ENCODE measurements at regions not wholly inside any gene's neighbourhood (a gene's known extent, or its start where the extent isn't known, plus 50 kb on each side); places are given as distances from the start of the nearest gene placed in this dataset.

DNA sequence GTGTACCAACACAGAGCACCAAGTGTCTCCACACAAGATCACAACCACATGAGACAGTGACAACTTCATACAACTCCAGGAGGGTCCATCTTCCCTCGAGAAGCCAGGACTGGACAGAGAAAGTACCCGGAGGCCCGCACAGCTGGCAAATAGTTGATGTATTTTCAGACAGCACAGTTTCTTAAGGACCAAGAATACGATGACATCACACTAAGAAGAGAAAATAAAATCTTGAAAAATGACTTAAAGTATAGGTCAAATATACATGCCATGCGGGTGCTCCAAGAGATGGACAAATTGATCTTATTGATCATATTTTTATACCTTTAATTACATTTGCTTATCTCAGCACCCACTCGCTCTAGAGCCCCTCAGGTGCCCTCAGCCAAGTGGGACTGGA is 145.5 kb downstream of the RNASET2 start:
- H3K36me3 Mint-ChIP-seq (ENCODE audit: insufficient read depth, unreplicated experiment): no peaks in the 10 kb centered on the region
- no peaks in the 10 kb centered on the region for H3K4me1 Mint-ChIP-seq (ENCODE audit: low read depth, unreplicated experiment)
- no peak for DNase-seq
- TF ChIP-seq, protein P1, sequence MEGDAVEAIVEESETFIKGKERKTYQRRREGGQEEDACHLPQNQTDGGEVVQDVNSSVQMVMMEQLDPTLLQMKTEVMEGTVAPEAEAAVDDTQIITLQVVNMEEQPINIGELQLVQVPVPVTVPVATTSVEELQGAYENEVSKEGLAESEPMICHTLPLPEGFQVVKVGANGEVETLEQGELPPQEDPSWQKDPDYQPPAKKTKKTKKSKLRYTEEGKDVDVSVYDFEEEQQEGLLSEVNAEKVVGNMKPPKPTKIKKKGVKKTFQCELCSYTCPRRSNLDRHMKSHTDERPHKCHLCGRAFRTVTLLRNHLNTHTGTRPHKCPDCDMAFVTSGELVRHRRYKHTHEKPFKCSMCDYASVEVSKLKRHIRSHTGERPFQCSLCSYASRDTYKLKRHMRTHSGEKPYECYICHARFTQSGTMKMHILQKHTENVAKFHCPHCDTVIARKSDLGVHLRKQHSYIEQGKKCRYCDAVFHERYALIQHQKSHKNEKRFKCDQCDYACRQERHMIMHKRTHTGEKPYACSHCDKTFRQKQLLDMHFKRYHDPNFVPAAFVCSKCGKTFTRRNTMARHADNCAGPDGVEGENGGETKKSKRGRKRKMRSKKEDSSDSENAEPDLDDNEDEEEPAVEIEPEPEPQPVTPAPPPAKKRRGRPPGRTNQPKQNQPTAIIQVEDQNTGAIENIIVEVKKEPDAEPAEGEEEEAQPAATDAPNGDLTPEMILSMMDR (IDR thresholded peaks at IDR 0.05; ENCODE audit: unreplicated experiment): no peak
- no peak overlapping the region for H3K4me3 Mint-ChIP-seq (ENCODE audit: low read depth, unreplicated experiment)
- intact Hi-C loops (cut with micrococcal nuclease; ENCODE audit: unreplicated experiment): no loop called here
- H3K27me3 Mint-ChIP-seq (ENCODE audit: unreplicated experiment): peaks cover 44% of the 10 kb centered on the region
- no peak overlapping the region for H3K27ac Mint-ChIP-seq (ENCODE audit: unreplicated experiment)
- no TSS peak for BruUV-seq (replicated peaks)
- H3K9me3 Mint-ChIP-seq (ENCODE audit: low read depth, unreplicated experiment): peaks cover 1% of the 10 kb centered on the region
- CTCF ChIA-PET: no interaction called here

DNA sequence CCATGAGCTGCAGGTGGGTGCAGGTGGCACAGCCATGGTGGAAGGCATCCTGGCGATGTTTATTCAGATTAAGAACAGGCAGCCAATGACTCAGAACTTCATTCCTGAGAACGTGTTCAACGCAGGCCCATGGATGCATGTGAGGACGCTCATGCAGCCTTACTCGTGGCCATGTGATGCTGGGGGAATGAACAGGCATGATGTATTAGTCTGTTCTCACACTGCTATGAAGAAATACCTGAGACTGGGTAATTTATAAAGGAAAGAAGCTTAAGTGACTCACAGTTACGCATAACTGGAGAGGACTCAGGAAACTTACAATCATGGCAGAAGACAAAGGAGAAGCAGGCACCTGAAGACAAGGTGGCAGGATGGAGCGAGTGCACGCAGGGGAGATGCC is 146.6 kb downstream of the RNASET2 start:
- intact Hi-C loops (cut with micrococcal nuclease; ENCODE audit: unreplicated experiment): no loop called here
- Mint-ChIP-seq H3K4me3 (ENCODE audit: low read depth, unreplicated experiment) (no peak overlapping the region), H3K4me1 (ENCODE audit: low read depth, unreplicated experiment) (no peaks in the 10 kb centered on the region), H3K27me3 (ENCODE audit: unreplicated experiment) (peaks cover 44% of the 10 kb centered on the region), H3K36me3 (ENCODE audit: insufficient read depth, unreplicated experiment) (no peaks in the 10 kb centered on the region), H3K27ac (ENCODE audit: unreplicated experiment) (no peak overlapping the region), H3K9me3 (ENCODE audit: low read depth, unreplicated experiment) (peaks cover 6% of the 10 kb centered on the region)
- CTCF ChIA-PET: no interaction called here
- TF ChIP-seq, protein P1 (IDR thresholded peaks at IDR 0.05; ENCODE audit: unreplicated experiment): no peak
- BruUV-seq (replicated peaks): no TSS peak
- no peak for DNase-seq

DNA sequence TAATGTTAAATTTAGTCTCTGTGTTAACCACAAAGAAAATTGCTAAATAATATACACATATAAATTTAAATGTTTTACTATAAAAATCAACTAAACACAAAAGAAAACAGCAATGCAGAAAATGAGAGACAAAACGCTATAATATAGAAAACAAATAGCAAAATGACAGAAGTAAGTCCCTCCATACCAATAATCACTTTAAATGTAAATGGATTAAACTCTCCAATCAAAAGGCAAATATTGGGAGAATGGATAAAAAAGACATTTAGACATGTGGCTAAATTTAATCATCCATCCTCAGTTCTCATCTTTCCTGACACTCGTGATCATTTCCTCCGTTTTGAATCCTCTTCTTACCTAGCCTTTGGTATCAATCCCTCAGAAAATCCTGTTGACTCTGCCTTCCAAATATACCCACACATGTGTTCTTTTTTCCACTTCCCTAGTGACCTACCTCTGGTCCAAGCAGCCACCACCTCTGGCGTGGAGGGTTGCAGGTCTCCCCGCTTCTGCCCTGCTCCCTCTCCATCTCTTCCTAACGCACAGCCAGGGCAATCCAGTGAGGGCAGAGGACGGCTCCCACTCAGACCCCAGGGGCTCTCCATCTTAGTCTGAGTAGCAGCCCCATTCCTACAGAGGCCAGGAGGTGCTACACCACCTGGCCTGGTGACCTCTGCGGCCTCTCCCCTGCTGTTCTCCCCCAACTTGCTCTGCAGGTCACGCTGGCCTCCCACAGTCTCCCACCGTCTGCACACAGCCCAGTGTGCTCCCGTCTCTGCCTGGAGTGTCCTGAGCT is 149.2 kb downstream of the RNASET2 start:
- Mint-ChIP-seq H3K36me3 (ENCODE audit: insufficient read depth, unreplicated experiment) (no peaks in the 10 kb centered on the region), H3K4me1 (ENCODE audit: low read depth, unreplicated experiment) (no peaks in the 10 kb centered on the region), H3K27me3 (ENCODE audit: unreplicated experiment) (peaks cover 44% of the 10 kb centered on the region), H3K4me3 (ENCODE audit: low read depth, unreplicated experiment) (no peak overlapping the region), H3K9me3 (ENCODE audit: low read depth, unreplicated experiment) (peaks cover 6% of the 10 kb centered on the region), H3K27ac (ENCODE audit: unreplicated experiment) (no peak overlapping the region)
- DNase-seq: no peak
- BruUV-seq (replicated peaks): no TSS peak
- CTCF ChIA-PET: no interaction called here
- TF ChIP-seq, protein P1 (IDR thresholded peaks at IDR 0.05; ENCODE audit: unreplicated experiment): no peak
- intact Hi-C loops (cut with micrococcal nuclease; ENCODE audit: unreplicated experiment): no loop called here

DNA sequence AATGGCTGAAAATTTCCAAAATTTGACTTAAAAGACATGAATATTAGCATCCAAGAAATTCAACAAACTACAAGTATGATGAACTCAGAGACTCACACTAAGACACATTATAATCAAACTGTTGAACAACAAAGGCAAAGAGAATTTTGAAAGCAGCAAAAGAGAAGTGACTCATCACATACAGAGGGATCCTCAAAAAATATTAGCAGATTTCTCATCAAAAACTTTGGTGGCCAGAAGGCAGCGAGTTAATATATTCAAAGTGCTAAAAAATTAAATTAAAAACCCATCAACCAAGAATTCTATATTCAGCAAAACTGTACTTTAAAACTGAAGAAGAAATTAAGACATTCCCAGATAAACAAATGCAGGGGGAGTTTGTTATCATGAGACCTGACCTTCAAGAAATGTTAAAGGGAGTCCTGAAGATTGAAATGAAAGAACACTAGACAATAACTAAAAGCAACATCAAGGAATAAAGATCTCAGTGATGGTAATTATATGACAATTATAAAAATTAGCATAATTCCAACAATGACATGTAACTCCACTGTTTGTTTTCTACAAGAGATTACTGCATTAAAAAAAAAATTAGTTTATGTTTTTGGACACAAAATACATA is 150.0 kb downstream of the RNASET2 start:
- DNase-seq: no peak
- Mint-ChIP-seq H3K36me3 (ENCODE audit: insufficient read depth, unreplicated experiment) (no peaks in the 10 kb centered on the region), H3K4me3 (ENCODE audit: low read depth, unreplicated experiment) (no peak overlapping the region), H3K27me3 (ENCODE audit: unreplicated experiment) (peaks cover 44% of the 10 kb centered on the region), H3K9me3 (ENCODE audit: low read depth, unreplicated experiment) (peaks cover 6% of the 10 kb centered on the region), H3K4me1 (ENCODE audit: low read depth, unreplicated experiment) (no peaks in the 10 kb centered on the region), H3K27ac (ENCODE audit: unreplicated experiment) (no peak overlapping the region)
- BruUV-seq (replicated peaks): no TSS peak
- TF ChIP-seq, protein P1 (IDR thresholded peaks at IDR 0.05; ENCODE audit: unreplicated experiment): no peak
- CTCF ChIA-PET: no interaction called here
- intact Hi-C loops (cut with micrococcal nuclease; ENCODE audit: unreplicated experiment): no loop called here

Measured in Calu3 (cell line).